Transverse colon (tissue), 4 donors: ENCODE measurements at regions not wholly inside any gene's neighbourhood (a gene's known extent, or its start where the extent isn't known, plus 50 kb on each side); places are given as distances from the start of the nearest gene placed in this dataset.

Experiments
- DNase-seq: peaks from one replicate; pipeline ENCODE4 v3.0.0-alpha.2; 2019
- H3K27ac ChIP-seq, 4 donors: fragments of 200-600 bp; sonication (generic); 2 replicates each; pipeline ENCODE4 v1.5.1; 2016 to 2018; ENCODE audit warnings: inconsistent platforms in 4 of 4
- H3K27me3 ChIP-seq: fragments of 200-600 bp; sonication (generic); 2 replicates; pipeline ENCODE4 v1.5.1; 2017; ENCODE audit warnings: inconsistent platforms
- H3K36me3 ChIP-seq, 4 donors: fragments of 200-600 bp; sonication (generic); 2 replicates each; pipeline ENCODE4 v1.5.1; 2017 to 2019; ENCODE audit warnings: inconsistent platforms in 4 of 4
- H3K4me1 ChIP-seq, 4 donors: fragments of 200-600 bp; sonication (generic); 2 replicates each; pipeline ENCODE4 v1.5.1; 2017 to 2020; ENCODE audit warnings: inconsistent platforms in 4 of 4
- H3K4me3 ChIP-seq, 4 donors: fragments of 200-600 bp; sonication (generic); 1 replicate in 1 of 4; 2 replicates in 3 of 4; pipeline versions ENCODE4 v1.5.1 to v1.6.1; 2017 to 2019; ENCODE audit warnings: inconsistent platforms in 4 of 4
- H3K9me3 ChIP-seq, 2 donors: fragments of 200-600 bp; sonication (generic); 2 replicates each; pipeline ENCODE4 v1.5.1; 2017 to 2019; ENCODE audit warnings: inconsistent platforms in 2 of 2
- CTCF ChIP-seq, 5 experiments: fragments of 200-600 bp in 3 of 5; fragments of 450-650 bp in 2 of 5; sonication (generic) in 3 of 5; IDR thresholded peaks; 1 replicate in 2 of 5; 2 replicates in 3 of 5; pipeline ENCODE4 v1.5.1; 2016 to 2017; ENCODE audit warnings: antibody characterized with exemption in 5 of 5, inconsistent platforms in 3 of 5, mild to moderate bottlenecking in 2 of 5, moderate library complexity in 1 of 5
- EP300 ChIP-seq: sonication (generic); formaldehyde crosslinking; IDR thresholded peaks from one replicate; pipeline ENCODE4 v1.6.1; 2017; ENCODE audit warnings: antibody characterized with exemption, low read depth
- POLR2A ChIP-seq: fragments of 450-650 bp; IDR thresholded peaks from one replicate; pipeline ENCODE4 v1.6.1; 2016; ENCODE audit warnings: antibody characterized with exemption, mild to moderate bottlenecking, moderate library complexity
- POLR2AphosphoS5 ChIP-seq, 3 donors: sonication (generic); formaldehyde crosslinking; IDR thresholded peaks; one replicate each; pipeline ENCODE4 v1.6.1; 2016; ENCODE audit warnings: antibody characterized with exemption in 3 of 3
- WGBS, 2 donors: methylation state at CpG; one replicate each; pipeline ENCODE4 v1.1.5; 2018; ENCODE audit warnings: low coverage in 1 of 2; 5-methylcytosine and 5-hydroxymethylcytosine counted together
- in situ Hi-C, 4 donors: fragments of 200-750 bp; cut with MboI; loops; one replicate each; pipeline versions ENCODE4 v1.15.0 to v1.15.1; 2017; ENCODE audit warnings: low sequenced_read_pairs in 3 of 4, low pct_ligation_motif_present in 1 of 4, low pct_unique_long_range_greater_than_20kb in 1 of 4
- intact Hi-C: fragments of 100-400 bp; cut with DNase I; formaldehyde crosslinking; loops from one replicate; pipeline ENCODE4 v1.15.1; 2023; ENCODE audit warnings: low total_unique reads

- Histone ChIP-seq H3K4me1 (no peaks in the 10 kb centered on the region), H3K4me3 (no peak overlapping the region), H3K9me3 (no peaks in the 10 kb centered on the region), H3K36me3 (no peaks in the 10 kb centered on the region), H3K27me3 (peaks cover 13% of the 10 kb centered on the region), H3K27ac (no peak overlapping the region)
- 63 to 84% methylated on average over 2 of the region's 2 CpGs for WGBS, 2 donors
- intact Hi-C loops = no loop called here
- in situ Hi-C loops = no loop called here
- no peak for TF ChIP-seq POLR2AphosphoS5 (IDR thresholded peaks at IDR 0.05)
- TF ChIP-seq CTCF (IDR thresholded peaks at IDR 0.05) = no peak
- TF ChIP-seq EP300 = no peak
- no peak for TF ChIP-seq POLR2A
- DNase-seq = no peak
Measured at GRCh38 chr1:115558275-115558674, 83.5 kb upstream of the VANGL1 start.

GRCh38 chr1:115557715-115558114, 84.1 kb upstream of the VANGL1 start:
- WGBS, 2 donors = 21% methylated on average over 1 of the region's 1 CpG; no CpG with 5 or more reads in 1 of the 2 donors
- intact Hi-C loops = no loop called here
- no peaks in the 10 kb centered on the region for H3K4me1 ChIP-seq
- no peaks in the 10 kb centered on the region for H3K36me3 ChIP-seq
- H3K9me3 ChIP-seq = no peaks in the 10 kb centered on the region
- H3K27me3 ChIP-seq = peaks cover 8% of the 10 kb centered on the region
- in situ Hi-C loops = no loop called here
- DNase-seq = no peak
- no peak overlapping the region for H3K4me3 ChIP-seq
- TF ChIP-seq POLR2AphosphoS5 (IDR thresholded peaks at IDR 0.05) (no peak), CTCF (IDR thresholded peaks at IDR 0.05) (no peak), POLR2A (no peak), EP300 (no peak)
- no peak overlapping the region for H3K27ac ChIP-seq

GRCh38 chr1:115556236-115556635, 85.5 kb upstream of the VANGL1 start:
- in situ Hi-C loops (no loop called here), intact Hi-C loops (no loop called here)
- Histone ChIP-seq H3K4me1 (no peaks in the 10 kb centered on the region), H3K9me3 (no peaks in the 10 kb centered on the region), H3K4me3 (no peak overlapping the region), H3K27ac (no peak overlapping the region), H3K36me3 (no peaks in the 10 kb centered on the region), H3K27me3 (no peaks in the 10 kb centered on the region)
- no peak for DNase-seq
- TF ChIP-seq EP300 (no peak), CTCF (IDR thresholded peaks at IDR 0.05) (no peak), POLR2AphosphoS5 (IDR thresholded peaks at IDR 0.05) (no peak), POLR2A (no peak)
- 83 to 100% methylated on average over 1 of the region's 1 CpG for WGBS, 2 donors

GRCh38 chr1:115555446-115555845, 86.3 kb upstream of the VANGL1 start:
- TF ChIP-seq EP300 (no peak), POLR2A (no peak), POLR2AphosphoS5 (IDR thresholded peaks at IDR 0.05) (no peak), CTCF (IDR thresholded peaks at IDR 0.05) (no peak)
- Histone ChIP-seq H3K9me3 (no peaks in the 10 kb centered on the region), H3K36me3 (no peaks in the 10 kb centered on the region), H3K27ac (no peak overlapping the region), H3K4me1 (no peaks in the 10 kb centered on the region), H3K4me3 (no peak overlapping the region), H3K27me3 (no peaks in the 10 kb centered on the region)
- WGBS, 2 donors = 0 to 34% methylated on average over 1 to 2 of the region's 2 CpGs
- intact Hi-C loops = no loop called here
- no peak for DNase-seq
- in situ Hi-C loops = no loop called here
